ENCODE measurements at regions not wholly inside any gene's neighbourhood (a gene's known extent, or its start where the extent isn't known, plus 50 kb on each side); places are given as distances from the start of the nearest gene placed in this dataset.

DNA sequence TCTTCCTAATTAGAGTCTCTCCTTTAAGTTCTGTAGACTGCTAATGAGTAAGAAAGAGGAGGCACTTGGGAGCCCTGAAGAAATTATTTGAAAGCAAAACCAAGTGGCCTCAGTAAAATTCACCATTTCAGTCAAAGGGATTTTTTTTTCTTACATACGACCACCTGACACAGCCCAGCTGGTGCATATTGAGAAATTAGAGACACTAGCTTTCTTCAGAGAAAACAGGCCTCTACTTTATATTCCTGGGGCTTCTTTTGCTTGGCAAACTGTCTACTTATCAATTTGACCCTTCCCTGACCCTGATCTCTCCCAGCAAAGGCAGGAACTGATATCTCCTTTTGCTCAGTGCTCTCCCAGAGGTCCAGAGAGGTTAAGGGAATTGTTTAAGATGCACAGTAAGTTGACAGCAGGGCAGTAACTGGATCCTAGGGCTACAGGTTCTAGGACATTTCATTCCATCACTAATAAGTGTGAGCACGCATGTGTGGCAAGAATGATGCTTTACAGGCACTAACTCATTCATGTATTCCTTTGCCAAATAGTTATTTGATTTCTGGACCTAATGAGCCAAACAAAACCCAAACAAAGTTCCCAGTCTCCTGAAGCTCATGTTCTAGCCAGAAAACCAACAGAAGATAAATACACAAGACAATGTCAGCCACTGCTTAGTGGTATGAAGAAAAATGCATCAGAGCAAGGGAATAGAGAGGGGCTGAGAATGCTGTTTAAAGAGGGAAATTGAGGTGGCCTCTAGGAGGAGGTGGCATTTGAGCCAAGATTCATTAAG lies 467.6 kb downstream of the SOX6 start:
- no peak for DNase-seq
- intact Hi-C loops (cut with DNase I) = no loop called here

- intact Hi-C loops (cut with DNase I) = no loop called here
- no peak for DNase-seq
Observed at GRCh38 chr11:15889363-15890030, 466.8 kb downstream of the SOX6 start.

DNA sequence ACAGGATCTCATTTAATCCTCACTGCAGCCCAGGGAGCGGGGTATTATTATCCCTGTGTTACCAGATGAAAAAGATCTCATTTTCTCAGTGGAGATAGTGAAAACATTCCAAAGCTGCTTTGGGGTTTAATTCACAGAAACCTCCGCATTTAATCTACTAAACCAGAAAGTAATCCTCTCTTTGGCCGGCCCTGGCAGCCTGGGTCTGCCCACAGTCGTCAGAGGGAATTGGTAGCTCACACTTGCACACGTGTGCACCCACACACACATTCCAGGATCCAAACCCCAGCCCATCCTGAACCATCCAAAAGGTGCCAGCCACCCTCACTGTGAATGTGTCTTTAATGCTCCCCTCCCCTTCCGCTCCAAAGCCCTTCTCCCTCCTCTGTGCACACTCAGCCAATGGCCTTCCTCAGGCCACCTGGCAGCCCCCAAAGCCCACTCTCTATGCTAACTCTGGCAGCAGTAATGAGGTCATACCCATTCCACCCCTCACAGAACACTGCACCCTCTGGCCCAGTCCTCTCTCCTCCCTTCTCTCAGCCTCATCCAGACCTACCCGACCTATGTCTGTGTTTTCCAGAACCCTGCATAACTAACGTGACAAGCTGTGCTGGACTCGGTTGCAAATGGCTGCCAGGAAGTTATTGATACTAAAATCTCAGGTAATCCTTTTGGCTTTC lies 466.2 kb downstream of the SOX6 start:
- intact Hi-C loops (cut with DNase I) = no loop called here
- no peak for DNase-seq

- intact Hi-C loops (cut with DNase I) = no loop called here
- no peak for DNase-seq
Observed at GRCh38 chr11:15893080-15893492, 463.3 kb downstream of the SOX6 start.

GRCh38 chr11:15896026-15896425 lies 460.3 kb downstream of the SOX6 start:
- intact Hi-C loops (cut with DNase I) = no loop called here
- DNase-seq = no peak

- DNase-seq = no peak
- intact Hi-C loops (cut with DNase I) = no loop called here
Observed at GRCh38 chr11:15896530-15896929, 459.8 kb downstream of the SOX6 start.

DNA sequence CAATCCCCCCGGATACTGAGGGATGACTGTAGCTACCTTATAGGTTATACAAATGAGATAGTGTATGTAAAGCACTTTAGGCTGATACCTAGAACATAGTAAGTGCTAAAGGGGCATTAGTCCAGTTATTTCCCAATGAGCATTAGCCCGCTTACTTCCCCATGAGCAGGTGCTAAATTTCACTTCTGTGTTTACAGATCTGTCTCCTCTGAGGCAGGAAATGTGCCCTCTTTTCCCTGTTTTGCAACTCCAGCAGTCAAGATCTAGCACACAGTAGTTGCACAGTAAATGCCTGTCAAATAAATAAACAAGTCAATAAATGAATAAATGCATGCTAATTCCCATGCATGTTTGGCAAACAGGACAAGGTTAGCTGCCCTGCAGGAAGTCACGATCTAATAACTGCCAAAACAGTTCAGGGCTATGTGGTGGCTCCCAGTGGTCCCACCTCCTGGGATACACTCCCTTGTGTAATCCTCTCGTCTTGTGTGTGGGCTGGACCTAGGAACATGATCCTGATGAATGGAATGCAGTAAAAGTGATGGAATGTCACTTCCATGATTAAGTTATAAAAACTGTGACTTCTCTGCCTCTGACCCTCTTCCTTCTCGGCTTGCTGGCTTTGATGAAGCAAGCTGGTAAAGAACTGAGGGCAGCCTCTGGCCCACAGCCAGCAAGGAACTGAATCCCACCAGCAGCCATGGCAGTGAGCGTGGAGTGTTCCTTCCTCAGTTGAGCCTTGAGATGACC lies 459.0 kb downstream of the SOX6 start:
- peak in 6 of 42 donors; percentile 12 to 37 (median 26) for DNase-seq
- intact Hi-C loops (cut with DNase I) = no loop called here

GRCh38 chr11:15901054-15901453 lies 455.3 kb downstream of the SOX6 start:
- intact Hi-C loops (cut with DNase I) = no loop called here
- peak in 1 of 42 donors; percentile 39 for DNase-seq

DNA sequence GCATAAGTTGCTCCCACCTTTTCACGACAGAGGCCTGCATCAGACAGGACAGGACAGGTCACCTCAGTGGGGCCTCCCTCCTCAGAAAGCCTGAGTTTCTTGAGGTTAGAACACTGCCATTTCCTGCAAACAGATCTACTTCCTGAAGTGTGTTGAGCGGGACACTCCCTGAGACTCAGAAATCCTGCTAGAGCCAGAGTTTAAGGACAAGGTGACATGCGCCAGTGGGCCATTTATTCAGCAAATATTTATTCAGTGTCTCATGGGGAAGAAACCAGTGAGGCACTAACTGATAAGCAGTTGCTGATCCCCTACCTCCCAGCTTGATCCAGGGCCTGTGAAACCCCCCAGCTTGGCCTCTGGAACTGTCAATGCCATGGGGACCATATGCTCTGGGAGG lies 454.6 kb downstream of the SOX6 start:
- DNase-seq = no peak
- intact Hi-C loops (cut with DNase I) = no loop called here

DNA sequence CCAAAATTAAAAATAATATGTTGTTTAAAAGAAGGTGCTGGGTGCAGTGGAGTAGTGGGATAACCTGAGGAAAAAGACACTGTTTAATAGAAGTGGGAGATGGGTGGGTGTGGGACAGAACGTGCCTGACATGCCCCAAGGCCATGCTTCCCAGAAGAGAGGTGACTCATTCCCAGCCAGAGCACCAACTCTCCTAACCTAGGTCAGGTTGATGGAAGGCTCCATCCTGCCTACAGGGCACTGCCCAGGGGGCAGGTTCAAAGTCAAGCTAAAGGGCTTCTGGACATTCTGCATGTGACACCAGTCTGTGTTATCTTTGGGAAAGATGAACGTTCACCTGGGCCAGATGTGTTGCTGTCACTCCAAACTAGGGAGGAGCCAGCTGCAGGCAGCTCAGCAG lies 453.1 kb downstream of the SOX6 start:
- intact Hi-C loops (cut with DNase I) = no loop called here
- no peak for DNase-seq

- peak in 30 of 42 donors; percentile 10 to 77 (median 44) for DNase-seq
- intact Hi-C loops (cut with DNase I) = no loop called here
Observed at GRCh38 chr11:15905366-15906104, 450.8 kb downstream of the SOX6 start.

- intact Hi-C loops (cut with DNase I) = no loop called here
- DNase-seq = no peak
Observed at GRCh38 chr11:15906481-15907035, 449.8 kb downstream of the SOX6 start.

GRCh38 chr11:15907806-15908205 lies 448.5 kb downstream of the SOX6 start:
- DNase-seq = no peak
- intact Hi-C loops (cut with DNase I) = no loop called here

DNA sequence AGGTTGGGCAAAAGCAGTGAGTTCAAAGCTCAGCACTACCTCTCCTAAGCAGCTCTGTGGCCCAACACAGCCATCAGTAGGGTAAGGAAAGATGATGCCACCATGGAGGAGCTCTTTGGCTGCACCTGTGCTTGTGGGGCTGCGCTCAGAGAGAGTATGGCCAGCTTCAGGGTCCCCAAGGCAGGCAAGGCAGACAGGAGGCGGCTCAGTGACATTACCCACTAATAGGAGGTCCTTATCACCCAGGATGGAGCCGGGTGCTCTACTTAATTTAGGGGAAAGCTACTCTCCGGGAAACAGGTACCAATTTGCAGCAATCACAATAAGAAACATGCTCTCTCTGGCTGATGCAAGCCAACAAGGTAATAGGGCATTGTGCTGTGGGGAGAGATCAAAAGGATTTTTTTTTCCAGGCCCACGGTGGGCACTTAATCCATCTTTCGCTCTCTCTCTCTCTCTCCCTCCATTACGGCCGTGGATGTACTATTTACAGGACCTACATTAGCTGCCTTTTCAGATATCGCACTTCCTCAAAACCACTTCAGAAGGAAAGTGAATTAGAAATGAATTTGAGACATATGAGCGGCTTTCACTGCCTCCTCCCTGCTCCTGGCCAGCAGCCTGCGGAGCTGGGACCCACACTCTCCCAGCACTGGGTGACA lies 446.3 kb downstream of the SOX6 start:
- peak in 1 of 42 donors; percentile 0 for DNase-seq
- intact Hi-C loops (cut with DNase I) = no loop called here

DNA sequence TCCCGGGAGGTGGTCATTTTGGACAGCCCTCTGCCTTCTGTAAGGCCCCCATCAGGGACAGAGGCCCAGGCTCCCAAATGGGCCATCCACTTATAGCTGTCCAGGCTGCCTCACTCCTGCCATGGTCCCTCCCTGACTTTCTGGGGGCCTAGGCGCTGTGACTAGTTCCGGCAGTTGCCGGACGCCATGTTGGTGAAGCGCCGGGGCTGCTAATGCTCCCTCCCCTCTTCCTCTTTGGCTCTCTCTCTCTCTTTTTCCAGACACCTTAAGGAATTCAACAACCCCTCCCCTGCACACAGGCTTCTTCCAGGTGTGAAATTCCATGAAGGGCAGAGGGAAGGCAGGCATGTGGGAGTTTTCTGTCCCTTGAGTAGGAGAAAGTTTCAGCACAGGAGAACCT lies 445.6 kb downstream of the SOX6 start:
- DNase-seq = peak in 1 of 42 donors; percentile 4
- intact Hi-C loops (cut with DNase I) = no loop called here

GRCh38 chr11:15911377-15912044 lies 444.8 kb downstream of the SOX6 start:
- intact Hi-C loops (cut with DNase I) = no loop called here
- DNase-seq = peak in 34 of 42 donors; percentile 7 to 64 (median 38)

- no peak for DNase-seq
- intact Hi-C loops (cut with DNase I) = no loop called here
Observed at GRCh38 chr11:15912291-15912690, 444.1 kb downstream of the SOX6 start.

All from head of caudate nucleus (tissue), 42 donors.